HG03457 (cell line): ENCODE measurements at regions not wholly inside any gene's neighbourhood (a gene's known extent, or its start where the extent isn't known, plus 50 kb on each side); places are given as distances from the start of the nearest gene placed in this dataset.

Experiments used
- ATAC-seq: cut with Tn5 transposase; IDR thresholded peaks from one replicate; pipeline ENCODE4 v1.9.1; 2021; ENCODE audit warnings: moderate number of reproducible peaks; ENCODE audit not compliant: unreplicated experiment

DNA sequence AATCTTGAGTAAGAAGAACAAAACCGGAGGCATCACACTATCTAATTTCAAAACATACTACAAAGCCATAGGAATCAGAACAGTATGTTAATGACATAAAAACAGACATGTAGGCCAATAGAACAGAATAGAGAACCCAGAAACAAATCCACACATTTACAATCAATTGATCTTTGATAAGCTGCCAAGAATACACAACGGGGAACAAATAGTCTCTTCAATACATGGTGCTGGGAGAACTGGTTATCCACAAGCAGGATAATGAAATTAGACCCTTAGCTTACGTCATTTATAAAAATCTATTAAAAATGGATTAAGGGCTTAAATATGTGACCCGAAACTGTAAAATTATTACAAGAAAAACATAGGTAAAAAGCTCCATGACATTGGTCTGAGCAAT is 417.7 kb downstream of the INSC start:
- ATAC-seq: no peak

DNA sequence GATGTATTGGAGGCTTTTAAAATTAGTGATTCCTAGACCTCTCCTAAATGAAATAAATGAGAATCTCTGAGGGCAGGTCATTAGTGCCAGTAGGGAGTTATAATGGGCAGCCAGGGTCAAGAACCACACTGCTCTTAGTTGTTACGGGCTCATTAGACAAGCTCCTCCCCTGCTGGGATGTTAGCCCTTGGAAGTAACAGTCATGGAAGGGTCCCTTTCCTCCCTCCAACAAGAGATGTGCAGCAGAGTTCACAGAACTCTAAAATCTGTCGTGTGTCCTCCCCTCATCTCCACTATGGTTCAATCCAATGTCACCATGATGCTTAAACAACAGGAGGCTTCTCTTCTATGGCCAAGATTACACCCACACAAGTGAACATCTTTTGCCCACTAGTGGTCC is 419.5 kb downstream of the INSC start:
- ATAC-seq: no peak

DNA sequence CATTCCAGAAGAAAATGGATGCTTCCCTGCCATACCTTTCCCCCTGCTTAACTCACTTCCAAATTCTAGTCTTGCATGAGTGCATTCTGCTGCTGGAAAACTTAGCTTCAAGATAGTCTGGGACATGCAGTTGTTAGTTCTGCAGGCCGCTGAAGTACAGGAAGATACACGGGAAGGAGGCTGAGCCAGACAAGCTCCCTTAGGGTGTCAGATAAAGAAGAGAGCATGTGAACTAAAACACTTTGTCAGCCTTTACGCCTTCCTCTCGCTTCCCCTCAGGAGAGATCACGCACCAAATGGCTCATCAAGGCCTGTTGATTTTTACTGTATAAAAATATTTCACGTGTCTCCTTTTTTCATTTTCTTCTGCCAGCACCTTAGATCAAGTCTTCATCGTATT is 420.7 kb downstream of the INSC start:
- ATAC-seq: no peak

DNA sequence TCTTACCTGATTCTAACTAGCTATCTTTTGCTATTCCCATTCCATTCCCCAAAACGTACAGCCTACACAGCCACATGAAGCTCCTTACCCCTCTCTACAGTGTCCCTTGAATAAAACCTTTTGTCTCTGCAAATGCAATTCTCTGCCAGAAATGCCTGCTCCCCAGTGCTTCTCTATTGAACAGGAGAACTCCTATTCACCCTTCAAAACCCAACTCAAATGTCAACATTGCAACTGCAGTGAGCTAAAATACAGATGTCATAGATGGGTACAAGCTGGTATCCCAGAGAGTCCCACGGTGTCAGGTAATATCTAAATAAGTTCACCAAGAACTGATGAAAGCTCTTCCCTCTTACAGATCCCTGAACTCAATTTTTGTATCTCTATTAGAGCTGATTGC is 421.7 kb downstream of the INSC start:
- ATAC-seq: no peak

DNA sequence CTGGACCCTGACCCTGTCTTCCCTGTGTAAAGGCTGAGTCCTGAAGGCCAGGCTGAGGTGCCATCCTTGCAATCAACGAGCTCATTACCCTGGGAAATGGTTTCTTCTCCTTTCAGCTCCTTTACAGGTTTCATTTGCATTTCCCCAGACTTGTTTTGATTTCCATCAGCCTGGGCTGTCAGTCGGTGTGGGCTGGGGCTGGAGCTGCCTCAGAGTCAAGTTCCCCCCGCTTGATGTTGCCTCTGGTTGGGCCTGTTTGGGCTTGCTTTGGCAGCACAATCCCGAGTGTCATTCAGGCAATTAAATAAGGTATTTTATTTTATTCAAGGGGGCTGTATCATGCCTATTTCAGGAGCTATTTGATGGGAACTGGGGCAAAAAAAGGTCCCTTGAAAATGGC is 424.9 kb downstream of the INSC start:
- ATAC-seq: no peak

DNA sequence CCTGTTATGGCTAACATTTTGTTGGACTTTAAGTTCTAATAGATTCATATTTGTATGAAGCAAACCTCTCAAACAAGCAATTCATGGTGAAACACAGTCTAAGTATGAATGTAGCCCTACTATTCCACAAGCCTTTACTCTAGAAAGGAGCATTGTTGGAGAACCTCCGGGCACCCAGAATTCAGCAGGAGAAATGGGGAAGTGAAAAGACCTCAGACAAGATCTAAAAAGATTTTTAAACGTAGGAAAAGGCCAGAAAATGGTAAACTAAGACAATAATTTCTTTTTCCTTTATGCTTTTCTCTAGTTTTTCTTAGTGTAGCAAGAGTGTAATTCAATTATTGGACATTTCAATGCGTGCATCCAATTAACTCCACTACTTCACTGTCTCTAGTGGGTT is 426.4 kb downstream of the INSC start:
- ATAC-seq: no peak

DNA sequence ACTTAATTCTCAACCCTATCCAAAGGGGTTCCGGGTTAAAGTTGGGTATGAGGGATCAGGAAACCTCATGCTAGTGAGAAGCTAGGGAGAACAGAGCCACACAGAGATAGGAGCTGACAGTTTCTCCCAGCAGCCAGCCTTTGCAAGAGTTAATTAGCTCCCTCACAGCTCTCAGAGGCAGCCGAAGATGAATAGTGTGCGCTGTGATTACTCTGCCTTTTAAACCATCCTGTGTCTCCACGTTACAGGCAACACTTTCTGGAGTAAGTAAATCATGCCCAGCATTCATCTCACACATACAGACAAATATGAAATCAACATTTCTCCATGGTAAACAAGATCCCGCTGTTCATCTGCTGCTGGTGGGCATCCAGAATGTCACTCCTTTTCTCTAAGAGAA is 429.6 kb downstream of the INSC start:
- no peak for ATAC-seq

DNA sequence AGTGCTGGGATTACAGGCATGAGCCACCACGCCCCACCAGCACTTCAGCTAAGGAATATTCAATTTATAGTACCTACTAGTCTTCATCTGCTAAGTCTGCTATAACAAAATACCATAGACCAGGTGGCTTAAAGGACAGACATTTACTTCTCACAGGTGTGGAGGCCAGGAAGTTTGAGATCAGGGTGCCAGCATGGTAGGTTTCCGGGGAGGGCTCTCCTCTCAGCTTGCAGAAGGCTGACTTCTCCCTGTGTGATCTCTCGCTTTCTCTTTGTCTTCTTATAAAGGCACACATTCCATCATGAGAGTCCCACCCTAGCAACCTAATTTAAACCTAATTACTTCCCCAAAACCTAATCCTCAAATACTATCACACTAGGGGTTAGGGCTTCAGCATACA is 433.0 kb downstream of the INSC start:
- no peak for ATAC-seq

DNA sequence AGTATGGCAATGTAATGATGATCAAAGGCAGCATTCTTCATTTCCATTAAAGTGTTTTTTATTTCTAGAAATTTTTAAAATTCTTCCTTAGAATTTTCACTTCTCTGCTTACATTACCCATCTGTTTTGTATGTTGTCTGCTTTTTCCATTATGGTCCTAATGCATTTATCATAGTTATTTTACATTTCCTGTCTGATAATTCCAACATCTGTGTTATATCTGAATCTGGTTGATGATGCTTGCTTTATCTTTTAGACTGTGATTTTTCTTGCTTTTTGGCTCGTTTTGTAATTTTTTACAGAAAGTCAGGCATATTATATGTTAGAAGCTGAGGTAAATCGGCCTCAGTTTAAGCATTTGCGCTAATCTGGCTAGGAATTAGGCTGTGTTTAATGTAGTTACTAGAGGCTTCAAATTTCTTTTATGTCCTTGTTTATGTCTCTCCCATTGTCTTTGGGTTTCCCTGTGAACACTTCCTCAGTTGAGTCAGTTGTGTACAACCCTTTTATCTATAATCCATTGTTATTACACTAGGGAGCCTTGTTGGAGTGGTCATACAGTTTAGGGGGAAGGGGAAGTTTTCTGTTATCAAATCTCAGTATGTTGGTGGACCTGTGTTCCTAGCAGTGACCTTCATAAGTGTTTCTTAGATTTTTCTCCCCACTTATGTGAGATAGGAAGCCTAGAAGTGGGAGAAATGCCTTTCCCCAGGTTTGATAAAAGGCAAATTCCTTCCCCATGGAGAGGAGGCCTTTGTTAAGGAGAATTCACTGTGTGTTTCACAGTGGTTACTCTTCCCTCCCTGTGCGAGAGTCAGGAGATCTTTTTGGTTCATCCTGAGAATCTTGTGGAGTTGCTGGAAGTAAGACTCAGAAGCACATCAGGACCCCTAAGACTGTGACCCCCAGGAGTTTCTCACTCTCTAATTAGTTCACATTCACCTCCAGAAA is 437.5 kb downstream of the INSC start:
- ATAC-seq: no peak

DNA sequence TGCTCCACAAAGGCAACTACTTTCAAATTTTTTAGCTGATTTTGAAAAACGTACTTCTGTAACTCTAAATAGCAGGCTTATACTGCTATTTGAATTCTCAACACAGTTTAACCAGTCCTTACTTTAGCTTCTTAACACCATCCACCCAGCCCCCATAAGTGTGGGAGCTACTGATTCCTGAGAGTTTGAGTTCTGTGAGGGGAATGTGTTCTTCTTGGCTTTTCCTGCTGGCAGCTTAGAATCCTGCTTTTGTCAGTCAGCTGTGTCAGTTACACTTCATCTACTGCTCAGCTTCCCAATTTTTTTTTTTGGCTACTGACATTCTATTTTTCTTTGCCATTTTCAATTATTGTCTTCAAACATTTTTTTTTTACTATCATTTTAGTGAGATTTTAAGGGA is 440.4 kb downstream of the INSC start:
- ATAC-seq: no peak

DNA sequence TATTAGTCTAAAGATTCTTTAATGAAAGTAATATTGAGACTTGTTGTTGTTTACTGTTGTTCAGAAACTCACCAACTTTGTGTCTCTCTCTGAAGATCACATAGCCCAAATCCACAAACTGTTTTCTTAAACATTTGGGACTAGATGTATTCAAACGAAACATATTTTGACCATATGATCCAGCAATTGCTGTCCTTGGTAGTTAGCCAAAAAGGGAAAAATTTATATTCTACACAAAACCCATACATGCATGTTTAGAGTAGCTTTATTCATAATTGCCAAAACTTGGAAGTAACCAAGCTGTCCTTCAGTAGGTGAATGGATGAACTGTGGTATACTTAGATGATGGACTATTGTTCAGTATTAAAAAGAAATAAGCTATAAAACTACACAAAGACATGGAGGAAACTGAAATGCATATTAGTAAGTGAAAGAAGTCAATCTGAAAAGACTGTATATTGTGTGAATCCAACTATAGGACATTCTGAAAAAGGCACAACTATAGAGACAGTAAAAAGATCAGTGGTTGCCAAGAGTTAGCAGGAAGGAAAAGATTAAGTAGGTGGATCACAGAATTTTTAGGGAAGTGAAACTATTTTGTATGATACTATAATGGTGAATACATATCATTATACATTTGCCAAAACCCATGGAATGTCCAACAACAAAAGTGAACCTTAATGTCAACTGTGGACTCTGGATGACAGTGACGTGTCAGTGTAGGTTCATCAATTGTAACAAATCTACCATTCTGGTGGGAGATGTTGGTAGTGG is 442.9 kb downstream of the INSC start:
- ATAC-seq: no peak

DNA sequence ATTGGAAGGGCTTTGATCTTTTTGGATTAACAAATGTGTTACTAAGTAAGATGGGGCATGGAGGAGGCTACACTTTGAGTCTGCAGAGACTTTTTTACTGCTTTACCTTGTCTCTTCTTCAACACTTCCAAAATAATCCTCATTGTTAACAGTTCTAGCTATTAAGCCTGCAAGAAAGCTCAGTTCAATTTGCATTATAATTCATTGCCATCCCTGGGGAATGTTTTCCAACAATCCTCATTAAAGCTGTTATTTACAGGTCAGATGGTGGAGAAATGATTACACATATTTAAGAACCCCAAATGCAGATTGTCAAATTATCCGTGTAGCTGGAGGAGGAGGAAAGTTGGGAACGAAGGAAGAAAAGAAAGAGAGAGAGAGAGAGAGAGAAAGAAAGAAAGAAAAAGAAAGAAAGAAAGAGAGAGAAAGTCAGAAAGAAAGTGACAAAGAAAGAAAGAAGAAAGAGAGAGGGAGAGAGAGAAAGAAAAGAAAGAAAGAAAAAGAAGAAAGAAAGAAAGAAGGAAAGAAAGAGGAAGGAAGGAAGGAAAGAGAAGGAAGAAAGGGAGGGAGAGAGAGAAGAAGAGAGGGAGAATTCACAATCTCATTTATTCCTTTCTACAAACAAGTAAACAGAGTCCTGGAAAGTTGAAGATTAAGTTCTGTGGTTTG is 443.9 kb downstream of the INSC start:
- ATAC-seq: no peak

DNA sequence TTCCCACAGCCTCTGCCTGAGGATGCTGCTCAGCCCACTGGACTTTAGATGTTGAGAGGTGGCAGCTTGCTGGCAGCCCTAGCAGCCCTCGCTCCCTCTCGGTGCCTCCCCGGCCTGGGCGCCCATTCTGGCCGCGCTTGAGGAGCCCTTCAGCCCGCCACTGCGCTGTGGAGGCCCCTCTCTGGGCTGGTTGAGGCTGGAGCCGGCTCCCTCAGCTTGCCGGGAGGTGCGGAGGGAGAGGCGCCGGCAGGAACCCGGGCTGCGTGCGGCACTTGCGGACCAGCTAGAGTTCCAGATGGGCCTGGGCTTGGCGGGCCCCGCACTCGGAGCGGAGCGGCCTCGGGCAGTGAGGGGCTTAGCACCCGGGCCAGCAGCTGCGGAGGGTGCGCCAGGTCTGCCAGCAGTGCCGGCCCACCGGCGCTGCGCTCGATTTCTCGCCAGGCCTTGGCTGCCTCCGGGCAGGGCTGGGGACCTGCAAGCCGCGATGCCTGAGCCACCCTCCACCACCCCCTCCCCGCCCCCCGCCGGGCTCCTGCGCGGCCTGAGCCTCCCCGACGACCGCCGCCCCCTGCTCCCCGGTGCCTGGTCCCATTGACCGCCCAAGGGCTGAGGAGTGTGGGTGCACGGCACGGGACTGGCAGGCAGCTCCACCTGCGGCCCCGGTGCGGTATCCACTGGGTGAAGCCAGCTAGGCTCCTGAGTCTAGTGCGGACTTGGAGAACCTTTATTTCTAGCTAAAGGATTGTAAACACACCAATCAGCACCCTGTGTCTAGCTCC is 446.2 kb downstream of the INSC start:
- no peak for ATAC-seq

DNA sequence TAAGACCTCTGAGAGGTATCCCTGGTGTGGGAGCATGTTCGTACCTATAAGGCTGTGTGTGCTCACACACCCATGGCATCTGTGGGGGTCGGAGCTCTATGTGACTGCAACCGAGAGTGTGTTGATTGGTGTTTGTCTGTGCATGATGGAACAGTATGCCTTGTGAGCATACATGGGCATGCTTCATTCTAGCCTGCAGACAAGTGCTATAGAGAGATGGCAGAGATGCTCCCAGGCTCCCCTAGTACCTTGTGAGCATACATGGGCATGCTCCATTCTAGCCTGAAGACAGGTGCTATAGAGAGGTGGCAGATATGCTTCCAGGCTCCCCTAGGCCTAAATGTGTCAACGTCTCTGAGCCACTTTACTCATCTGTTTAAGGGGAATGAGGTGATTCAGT is 447.5 kb downstream of the INSC start:
- no peak for ATAC-seq

DNA sequence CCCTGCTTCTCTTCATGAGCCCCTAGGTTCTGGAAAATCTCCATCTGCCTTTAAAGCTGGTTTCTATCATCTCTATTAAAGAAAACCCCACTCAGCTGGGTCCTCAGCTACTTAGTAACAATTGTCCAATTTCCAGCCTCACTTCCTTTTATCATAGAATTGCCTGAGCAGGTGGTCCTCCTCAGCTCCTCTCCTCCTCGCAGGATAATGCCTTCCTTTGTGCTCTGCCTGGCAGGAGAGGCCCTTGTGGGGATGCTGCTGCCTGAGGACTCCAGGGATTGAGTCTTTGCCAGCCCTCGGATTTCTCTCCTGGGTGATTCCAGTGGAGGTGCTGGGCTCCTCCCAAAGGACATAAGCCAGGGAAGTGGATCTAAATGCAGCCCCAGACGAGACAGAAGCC is 448.3 kb downstream of the INSC start:
- no peak for ATAC-seq

DNA sequence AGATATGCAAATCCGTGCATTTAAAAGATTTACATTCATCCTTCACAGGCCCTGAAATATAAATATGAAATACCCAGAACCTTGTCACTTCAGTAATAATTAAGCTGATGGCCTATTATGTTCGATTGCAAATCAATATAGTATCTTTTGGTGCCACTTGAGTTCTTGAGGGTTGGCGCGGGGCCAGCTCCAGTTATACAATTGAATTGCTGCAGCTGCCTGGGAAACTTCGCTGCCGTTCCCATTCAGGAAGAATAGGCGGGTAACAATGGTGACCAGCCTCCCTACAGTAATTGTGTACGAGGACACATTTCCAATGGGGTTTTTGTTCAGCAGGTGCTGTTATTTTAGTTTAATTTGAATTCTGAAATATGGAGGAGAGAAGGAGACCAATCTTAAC is 451.2 kb downstream of the INSC start:
- ATAC-seq: no peak

DNA sequence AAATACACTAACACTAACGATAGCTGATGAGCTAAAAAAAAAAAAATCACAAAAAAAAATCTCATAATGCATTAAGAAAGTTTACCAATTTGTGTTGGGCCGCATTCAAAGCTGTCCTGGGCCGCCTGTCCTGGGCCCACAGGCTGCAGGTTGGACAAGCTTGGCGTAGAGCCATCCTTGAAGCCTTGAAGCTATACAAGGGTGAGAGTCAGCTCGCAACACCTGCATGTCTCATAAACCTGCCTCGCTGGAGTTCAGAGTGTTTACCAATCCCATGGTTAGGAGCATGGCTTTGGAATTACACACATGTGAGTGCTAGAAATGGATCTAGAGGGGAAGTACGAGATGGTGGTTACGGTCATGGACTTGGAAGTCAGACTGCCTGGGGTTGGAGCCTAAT is 453.7 kb downstream of the INSC start:
- no peak for ATAC-seq

DNA sequence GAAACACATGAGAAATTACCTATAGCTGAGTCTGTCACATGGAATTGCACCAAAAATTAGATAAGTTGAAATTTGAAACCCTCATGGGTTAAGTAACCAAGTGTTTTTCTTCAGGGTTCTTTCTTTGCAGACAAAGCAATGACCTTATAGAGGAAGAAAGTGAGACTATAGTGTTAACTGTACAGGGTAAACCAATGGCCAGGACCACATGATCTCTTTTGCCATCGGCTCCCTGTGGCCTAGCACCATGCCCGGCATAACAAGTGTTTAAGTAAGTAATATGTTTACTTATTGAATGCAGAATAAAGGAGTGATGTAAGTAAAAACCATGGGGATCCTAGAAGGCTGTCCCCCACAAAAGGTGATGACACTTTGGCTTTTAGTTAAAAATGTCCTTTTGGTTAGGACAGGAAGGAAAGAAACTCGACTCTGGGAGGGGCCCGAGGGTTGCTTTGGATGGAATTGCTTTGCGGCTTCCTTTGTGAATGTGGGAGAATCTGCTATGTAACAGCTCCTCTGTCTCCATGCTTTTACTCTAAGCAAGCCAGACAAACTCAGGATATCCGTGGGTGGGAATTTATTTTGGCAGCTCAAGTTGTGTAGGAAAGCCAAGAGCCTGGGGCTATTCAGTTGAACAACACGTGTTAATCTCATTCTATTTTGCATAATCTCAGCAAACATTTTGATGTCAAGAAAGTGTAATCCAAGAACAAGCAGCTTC is 454.7 kb downstream of the INSC start:
- no peak for ATAC-seq

DNA sequence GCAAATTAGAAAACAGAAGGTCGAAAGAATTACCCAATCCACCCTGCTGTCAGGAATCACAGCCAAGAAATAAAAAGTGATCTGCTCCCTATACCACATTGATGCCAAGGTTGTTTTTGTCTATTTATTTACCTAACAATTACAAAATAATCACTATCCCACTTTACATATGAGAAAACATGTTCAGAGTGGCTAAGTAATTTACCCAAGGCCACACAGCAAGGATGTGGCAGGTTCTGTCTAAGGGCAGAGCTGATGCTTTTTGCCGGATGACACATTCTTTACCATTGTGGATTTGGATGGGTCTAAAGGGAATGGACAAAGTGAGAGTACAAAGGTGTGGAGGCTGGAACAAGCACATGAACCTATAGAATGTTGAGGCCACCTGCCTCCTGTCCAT is 460.7 kb downstream of the INSC start:
- no peak for ATAC-seq

DNA sequence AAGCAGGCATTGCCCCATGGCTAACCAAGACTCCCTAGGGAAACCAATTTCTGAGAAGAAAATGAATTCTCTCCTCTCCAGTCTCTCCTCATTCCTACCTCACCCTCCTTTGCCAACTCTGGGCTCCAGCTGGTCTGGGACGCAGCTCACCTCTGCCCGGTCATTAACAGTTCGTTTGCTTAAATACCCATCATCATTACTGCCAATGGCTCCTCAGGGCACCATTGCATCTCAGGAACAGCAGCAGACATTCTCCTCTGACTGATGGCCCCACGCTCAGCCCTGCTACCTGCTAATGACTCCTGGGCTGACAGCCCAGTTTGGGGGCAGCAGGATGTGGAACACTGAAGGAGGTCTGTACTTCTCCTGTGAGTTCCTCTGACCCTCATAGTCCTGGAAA is 462.0 kb downstream of the INSC start:
- no peak for ATAC-seq
